ENCODE measurements at regions not wholly inside any gene's neighbourhood (a gene's known extent, or its start where the extent isn't known, plus 50 kb on each side); places are given as distances from the start of the nearest gene placed in this dataset.
A peak's percentile ranks its signal among the peaks of the same experiment; 100 is the strongest.

GRCh38 chr9:86458191-86458855, 104.1 kb upstream of the TUT7 start:
- DNase-seq (ENCODE audit: low spot score) = no peak
- Histone ChIP-seq H3K27me3 (no peaks in the 10 kb centered on the region), H3K27ac (no peak overlapping the region), H3K4me3 (no peak overlapping the region), H4K20me1 (ENCODE audit: insufficient read depth, poor library complexity, severe bottlenecking) (no peaks in the 10 kb centered on the region), H3K4me1 (ENCODE audit: insufficient read depth) (peaks cover 28% of the 10 kb centered on the region), H2AFZ (no peak overlapping the region), H3K9me2 (replicated peaks; ENCODE audit: insufficient read depth) (no peaks in the 10 kb centered on the region), H3K4me2 (no peak overlapping the region), H3K36me3 (replicated peaks; ENCODE audit: insufficient read depth, low read depth) (no peaks in the 10 kb centered on the region), H3K79me2 (no peaks in the 10 kb centered on the region), H3K9me3 (ENCODE audit: low read depth) (no peaks in the 10 kb centered on the region)
- TF ChIP-seq EZH2 (IDR thresholded peaks at IDR 0.05; ENCODE audit: borderline replicate concordance) (no peak), EZH2phosphoT487 (IDR thresholded peaks at IDR 0.05; ENCODE audit: low read depth, severe bottlenecking, unreplicated experiment) (no peak)
- TF ChIP-seq, protein P1, sequence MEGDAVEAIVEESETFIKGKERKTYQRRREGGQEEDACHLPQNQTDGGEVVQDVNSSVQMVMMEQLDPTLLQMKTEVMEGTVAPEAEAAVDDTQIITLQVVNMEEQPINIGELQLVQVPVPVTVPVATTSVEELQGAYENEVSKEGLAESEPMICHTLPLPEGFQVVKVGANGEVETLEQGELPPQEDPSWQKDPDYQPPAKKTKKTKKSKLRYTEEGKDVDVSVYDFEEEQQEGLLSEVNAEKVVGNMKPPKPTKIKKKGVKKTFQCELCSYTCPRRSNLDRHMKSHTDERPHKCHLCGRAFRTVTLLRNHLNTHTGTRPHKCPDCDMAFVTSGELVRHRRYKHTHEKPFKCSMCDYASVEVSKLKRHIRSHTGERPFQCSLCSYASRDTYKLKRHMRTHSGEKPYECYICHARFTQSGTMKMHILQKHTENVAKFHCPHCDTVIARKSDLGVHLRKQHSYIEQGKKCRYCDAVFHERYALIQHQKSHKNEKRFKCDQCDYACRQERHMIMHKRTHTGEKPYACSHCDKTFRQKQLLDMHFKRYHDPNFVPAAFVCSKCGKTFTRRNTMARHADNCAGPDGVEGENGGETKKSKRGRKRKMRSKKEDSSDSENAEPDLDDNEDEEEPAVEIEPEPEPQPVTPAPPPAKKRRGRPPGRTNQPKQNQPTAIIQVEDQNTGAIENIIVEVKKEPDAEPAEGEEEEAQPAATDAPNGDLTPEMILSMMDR (IDR thresholded peaks at IDR 0.05; ENCODE audit: poor library complexity) = no peak
- WGBS (ENCODE audit: low lambda C conversion rate, missing lambda C conversion rate) = 40% methylated on average over 7 of the region's 7 CpGs

DNA sequence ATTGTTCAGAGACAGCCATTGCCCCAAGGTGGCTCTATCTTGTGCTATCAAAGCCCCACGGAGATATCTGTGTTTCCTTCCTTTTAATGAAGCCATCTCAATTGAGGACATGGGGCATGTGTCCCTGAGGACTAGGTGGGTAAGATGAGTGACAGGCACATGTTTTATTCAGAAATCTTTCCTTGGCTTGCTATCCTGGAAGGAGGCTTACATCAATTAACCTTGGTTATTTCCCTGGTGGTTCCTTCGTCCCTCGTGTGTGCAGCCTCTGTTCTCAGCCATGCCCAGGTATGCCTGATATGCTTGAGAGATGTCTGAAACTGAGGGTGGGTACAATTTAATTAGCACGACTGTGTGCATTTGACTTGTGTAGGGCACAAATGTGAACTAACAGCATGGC, 102.2 kb upstream of the TUT7 start:
- 93% methylated on average over 4 of the region's 4 CpGs for WGBS (ENCODE audit: low lambda C conversion rate, missing lambda C conversion rate)
- DNase-seq (ENCODE audit: low spot score) = no peak
- Histone ChIP-seq H3K27me3 (no peaks in the 10 kb centered on the region), H2AFZ (no peak overlapping the region), H3K4me2 (no peak overlapping the region), H3K36me3 (replicated peaks; ENCODE audit: insufficient read depth, low read depth) (no peaks in the 10 kb centered on the region), H3K9me2 (replicated peaks; ENCODE audit: insufficient read depth) (no peaks in the 10 kb centered on the region), H3K4me1 (ENCODE audit: insufficient read depth) (peaks cover 28% of the 10 kb centered on the region), H3K79me2 (no peaks in the 10 kb centered on the region), H3K27ac (no peak overlapping the region), H3K4me3 (no peak overlapping the region), H4K20me1 (ENCODE audit: insufficient read depth, poor library complexity, severe bottlenecking) (no peaks in the 10 kb centered on the region), H3K9me3 (ENCODE audit: low read depth) (no peaks in the 10 kb centered on the region)
- TF ChIP-seq EZH2phosphoT487 (IDR thresholded peaks at IDR 0.05; ENCODE audit: low read depth, severe bottlenecking, unreplicated experiment) (no peak), EZH2 (IDR thresholded peaks at IDR 0.05; ENCODE audit: borderline replicate concordance) (no peak)
- TF ChIP-seq, protein P1 (IDR thresholded peaks at IDR 0.05; ENCODE audit: poor library complexity) = no peak

DNA sequence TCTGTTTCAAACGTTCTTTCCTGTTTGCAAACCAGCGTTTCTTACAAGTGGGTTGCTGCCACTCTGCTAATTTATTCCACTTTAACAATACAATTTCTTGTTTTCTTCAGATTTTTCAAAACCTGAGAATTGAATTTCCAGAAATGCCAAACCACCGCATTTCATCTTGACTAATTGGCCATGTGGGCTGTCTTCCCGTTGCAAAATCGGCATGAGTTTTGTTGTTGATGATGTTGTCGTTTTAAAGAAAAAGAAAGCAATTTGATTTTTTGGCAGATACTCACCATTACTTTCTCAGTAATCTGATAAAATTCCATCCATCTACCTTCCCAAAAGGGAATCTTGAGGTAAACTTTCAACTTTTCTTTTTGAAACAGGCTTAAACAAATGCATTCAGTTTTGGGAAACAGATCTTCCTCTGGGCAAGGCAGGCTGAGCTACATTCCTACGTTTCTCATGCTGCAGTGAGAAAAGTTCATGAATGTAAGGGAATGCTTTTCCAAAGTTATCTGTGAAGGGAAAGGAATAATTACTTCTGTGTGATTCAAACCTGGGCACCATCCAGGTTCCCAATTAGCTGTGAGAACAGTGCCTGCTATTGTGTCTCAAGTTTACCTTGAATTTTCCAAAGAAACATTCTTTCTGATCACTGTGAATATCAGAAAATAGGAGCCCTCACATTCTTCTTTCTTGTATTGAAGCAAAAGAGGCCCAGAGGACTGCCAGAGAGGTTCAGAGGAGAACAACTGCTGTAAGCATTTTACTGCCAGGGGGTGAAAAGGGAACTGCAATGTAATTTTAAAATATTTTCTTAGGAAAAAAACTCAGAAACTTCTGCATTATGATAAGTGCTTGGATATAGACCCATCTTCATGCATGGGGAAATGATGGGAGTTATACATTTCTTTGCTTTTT, 100.7 kb upstream of the TUT7 start:
- Histone ChIP-seq H3K27me3 (no peaks in the 10 kb centered on the region), H3K9me2 (replicated peaks; ENCODE audit: insufficient read depth) (no peaks in the 10 kb centered on the region), H2AFZ (peak overlapping the region; percentile 63), H4K20me1 (ENCODE audit: insufficient read depth, poor library complexity, severe bottlenecking) (no peaks in the 10 kb centered on the region), H3K4me2 (peak overlapping the region; percentile 59), H3K9me3 (ENCODE audit: low read depth) (no peaks in the 10 kb centered on the region), H3K36me3 (replicated peaks; ENCODE audit: insufficient read depth, low read depth) (no peaks in the 10 kb centered on the region), H3K4me1 (ENCODE audit: insufficient read depth) (peaks cover 28% of the 10 kb centered on the region), H3K27ac (peak overlapping the region; percentile 7), H3K4me3 (no peak overlapping the region), H3K79me2 (no peaks in the 10 kb centered on the region)
- DNase-seq (ENCODE audit: low spot score) = no peak
- 61% methylated on average over 7 of the region's 7 CpGs for WGBS (ENCODE audit: low lambda C conversion rate, missing lambda C conversion rate)
- TF ChIP-seq EZH2phosphoT487 (IDR thresholded peaks at IDR 0.05; ENCODE audit: low read depth, severe bottlenecking, unreplicated experiment) (no peak), EZH2 (IDR thresholded peaks at IDR 0.05; ENCODE audit: borderline replicate concordance) (no peak)
- TF ChIP-seq, protein P1 (IDR thresholded peaks at IDR 0.05; ENCODE audit: poor library complexity) = no peak

All from hepatocyte (in vitro differentiated cells).